ENCODE measurements at regions not wholly inside any gene's neighbourhood (a gene's known extent, or its start where the extent isn't known, plus 50 kb on each side); places are given as distances from the start of the nearest gene placed in this dataset.

DNA sequence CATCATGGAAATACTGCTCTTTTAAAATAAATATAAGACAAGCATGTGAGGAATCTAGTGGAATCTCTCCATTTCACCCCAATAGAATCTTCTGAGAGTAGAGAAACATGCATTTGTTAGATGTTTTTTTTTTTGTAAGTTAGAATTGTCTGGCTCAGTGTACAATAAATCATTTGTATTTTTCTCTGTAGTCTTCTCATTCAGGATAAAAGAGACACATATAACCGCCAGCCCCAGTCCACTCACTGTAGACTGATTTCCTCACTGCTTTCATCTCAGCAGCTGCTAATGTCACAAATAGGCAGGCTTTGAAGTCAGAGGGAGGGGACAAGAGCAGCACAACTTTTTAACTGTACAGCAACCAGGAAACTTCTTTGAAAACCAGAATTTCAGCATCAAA, 140.2 kb upstream of the RBMS3 start:
- no peak for TF ChIP-seq EZH2phosphoT487 (IDR thresholded peaks at IDR 0.05; ENCODE audit: borderline replicate concordance, low read length)
- TF ChIP-seq, protein P1, sequence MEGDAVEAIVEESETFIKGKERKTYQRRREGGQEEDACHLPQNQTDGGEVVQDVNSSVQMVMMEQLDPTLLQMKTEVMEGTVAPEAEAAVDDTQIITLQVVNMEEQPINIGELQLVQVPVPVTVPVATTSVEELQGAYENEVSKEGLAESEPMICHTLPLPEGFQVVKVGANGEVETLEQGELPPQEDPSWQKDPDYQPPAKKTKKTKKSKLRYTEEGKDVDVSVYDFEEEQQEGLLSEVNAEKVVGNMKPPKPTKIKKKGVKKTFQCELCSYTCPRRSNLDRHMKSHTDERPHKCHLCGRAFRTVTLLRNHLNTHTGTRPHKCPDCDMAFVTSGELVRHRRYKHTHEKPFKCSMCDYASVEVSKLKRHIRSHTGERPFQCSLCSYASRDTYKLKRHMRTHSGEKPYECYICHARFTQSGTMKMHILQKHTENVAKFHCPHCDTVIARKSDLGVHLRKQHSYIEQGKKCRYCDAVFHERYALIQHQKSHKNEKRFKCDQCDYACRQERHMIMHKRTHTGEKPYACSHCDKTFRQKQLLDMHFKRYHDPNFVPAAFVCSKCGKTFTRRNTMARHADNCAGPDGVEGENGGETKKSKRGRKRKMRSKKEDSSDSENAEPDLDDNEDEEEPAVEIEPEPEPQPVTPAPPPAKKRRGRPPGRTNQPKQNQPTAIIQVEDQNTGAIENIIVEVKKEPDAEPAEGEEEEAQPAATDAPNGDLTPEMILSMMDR (IDR thresholded peaks at IDR 0.05; ENCODE audit: low read depth, low read length, poor library complexity, severe bottlenecking) = no peak
- H3K36me3 ChIP-seq (ENCODE audit: control insufficient read depth, low read length) = no peaks in the 10 kb centered on the region
- H3K79me2 ChIP-seq (ENCODE audit: control insufficient read depth, low read length) = no peaks in the 10 kb centered on the region
- H3K4me3 ChIP-seq (ENCODE audit: low read length) = no peak overlapping the region
- H3K27me3 ChIP-seq (ENCODE audit: control insufficient read depth, low read length) = no peaks in the 10 kb centered on the region
- no peaks in the 10 kb centered on the region for H3F3A ChIP-seq (ENCODE audit: control insufficient read depth, insufficient read depth)
- H3K4me2 ChIP-seq (ENCODE audit: low read length) = no peak overlapping the region
- peaks cover 4% of the 10 kb centered on the region; the same call in 1 of the 2 replicates for H3K4me1 ChIP-seq (ENCODE audit: control insufficient read depth, low read length)
- H3K9me2 ChIP-seq (replicated peaks; ENCODE audit: control insufficient read depth, low read length) = no peaks in the 10 kb centered on the region
- H4K20me1 ChIP-seq (ENCODE audit: control insufficient read depth, insufficient read depth, low read depth, low read length) = no peaks in the 10 kb centered on the region
- no peaks in the 10 kb centered on the region for H3K9me3 ChIP-seq (ENCODE audit: control insufficient read depth, insufficient read depth, low read length)
- H3K27ac ChIP-seq (ENCODE audit: low read depth, low read length) = no peak overlapping the region

DNA sequence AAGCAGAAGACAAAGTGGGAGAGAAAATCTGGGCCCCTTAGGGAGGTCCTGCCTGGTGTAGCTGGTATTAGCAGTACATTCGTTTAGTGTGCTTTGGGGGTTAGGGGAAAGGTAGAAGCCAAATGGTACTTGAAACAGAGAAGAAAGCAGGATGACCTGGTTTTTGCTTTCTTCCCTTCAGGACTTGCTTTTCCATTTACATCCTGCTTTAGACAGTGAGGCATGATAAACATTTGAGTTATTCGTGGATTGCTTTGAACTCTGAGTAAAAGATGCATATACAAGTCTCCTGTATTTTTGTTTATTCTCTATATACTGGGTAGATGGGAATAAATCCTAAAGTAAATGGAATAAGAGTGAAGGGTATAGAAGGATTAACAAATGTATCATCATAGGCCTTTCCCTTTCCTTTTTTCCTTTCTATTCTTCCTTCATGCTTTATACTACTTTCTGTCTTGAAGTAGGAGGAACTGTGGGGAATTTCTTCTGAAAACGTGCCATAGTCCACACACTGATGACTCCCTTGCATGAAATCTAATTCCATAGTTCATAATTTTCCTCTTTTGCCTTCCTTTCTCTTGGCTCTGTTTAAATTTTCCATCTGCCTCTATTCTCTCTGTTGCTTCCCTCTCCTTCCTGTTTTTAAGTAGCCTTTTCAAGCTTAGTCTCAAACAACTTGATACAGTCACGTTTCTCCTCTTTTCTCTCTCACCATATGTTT, 139.5 kb upstream of the RBMS3 start:
- H3K4me1 ChIP-seq (ENCODE audit: control insufficient read depth, low read length) = peaks cover 4% of the 10 kb centered on the region; the same call in 1 of the 2 replicates
- no peaks in the 10 kb centered on the region for H4K20me1 ChIP-seq (ENCODE audit: control insufficient read depth, insufficient read depth, low read depth, low read length)
- H3K79me2 ChIP-seq (ENCODE audit: control insufficient read depth, low read length) = no peaks in the 10 kb centered on the region
- H3K9me2 ChIP-seq (replicated peaks; ENCODE audit: control insufficient read depth, low read length) = no peaks in the 10 kb centered on the region
- H3K4me3 ChIP-seq (ENCODE audit: low read length) = no peak overlapping the region
- H3K27ac ChIP-seq (ENCODE audit: low read depth, low read length) = no peak overlapping the region
- no peaks in the 10 kb centered on the region for H3K9me3 ChIP-seq (ENCODE audit: control insufficient read depth, insufficient read depth, low read length)
- no peaks in the 10 kb centered on the region for H3K36me3 ChIP-seq (ENCODE audit: control insufficient read depth, low read length)
- H3K27me3 ChIP-seq (ENCODE audit: control insufficient read depth, low read length) = no peaks in the 10 kb centered on the region
- TF ChIP-seq, protein P1 (IDR thresholded peaks at IDR 0.05; ENCODE audit: low read depth, low read length, poor library complexity, severe bottlenecking) = no peak
- TF ChIP-seq EZH2phosphoT487 (IDR thresholded peaks at IDR 0.05; ENCODE audit: borderline replicate concordance, low read length) = no peak
- H3K4me2 ChIP-seq (ENCODE audit: low read length) = no peak overlapping the region
- H3F3A ChIP-seq (ENCODE audit: control insufficient read depth, insufficient read depth) = no peaks in the 10 kb centered on the region

DNA sequence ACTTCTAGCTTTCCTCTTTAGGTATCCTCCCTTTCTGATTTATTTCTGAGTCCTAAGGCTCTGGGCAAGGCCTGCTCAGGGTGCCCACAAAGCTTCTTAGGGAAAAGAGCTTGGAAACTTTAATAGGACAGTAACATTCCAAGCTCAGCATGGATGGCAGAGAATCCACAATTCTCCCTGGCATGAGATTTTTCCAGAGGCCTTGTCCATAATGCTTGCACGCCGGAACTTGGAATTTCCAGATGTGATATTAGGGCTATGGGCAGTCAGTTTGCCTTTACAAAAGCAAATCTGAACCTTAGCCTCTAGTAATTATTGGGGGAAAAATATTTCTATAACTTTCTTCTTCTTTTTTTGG, 139.0 kb upstream of the RBMS3 start:
- Histone ChIP-seq H3K27me3 (ENCODE audit: control insufficient read depth, low read length) (no peaks in the 10 kb centered on the region), H3K4me2 (ENCODE audit: low read length) (no peak overlapping the region), H4K20me1 (ENCODE audit: control insufficient read depth, insufficient read depth, low read depth, low read length) (no peaks in the 10 kb centered on the region), H3K27ac (ENCODE audit: low read depth, low read length) (no peak overlapping the region), H3K9me3 (ENCODE audit: control insufficient read depth, insufficient read depth, low read length) (no peaks in the 10 kb centered on the region), H3F3A (ENCODE audit: control insufficient read depth, insufficient read depth) (no peaks in the 10 kb centered on the region), H3K9me2 (replicated peaks; ENCODE audit: control insufficient read depth, low read length) (no peaks in the 10 kb centered on the region), H3K4me1 (ENCODE audit: control insufficient read depth, low read length) (peaks cover 4% of the 10 kb centered on the region; the same call in 1 of the 2 replicates), H3K36me3 (ENCODE audit: control insufficient read depth, low read length) (no peaks in the 10 kb centered on the region), H3K4me3 (ENCODE audit: low read length) (no peak overlapping the region), H3K79me2 (ENCODE audit: control insufficient read depth, low read length) (no peaks in the 10 kb centered on the region)
- TF ChIP-seq, protein P1 (IDR thresholded peaks at IDR 0.05; ENCODE audit: low read depth, low read length, poor library complexity, severe bottlenecking) = no peak
- TF ChIP-seq EZH2phosphoT487 (IDR thresholded peaks at IDR 0.05; ENCODE audit: borderline replicate concordance, low read length) = no peak

All from DOHH2 (cell line).